ENCODE measurements at regions not wholly inside any gene's neighbourhood (a gene's known extent, or its start where the extent isn't known, plus 50 kb on each side); places are given as distances from the start of the nearest gene placed in this dataset.
"Not testable (repeated sequence)": the region's sequence is repeated elsewhere in the genome, so short reads cannot be mapped to it uniquely, and the experiment has no call there.

DNA sequence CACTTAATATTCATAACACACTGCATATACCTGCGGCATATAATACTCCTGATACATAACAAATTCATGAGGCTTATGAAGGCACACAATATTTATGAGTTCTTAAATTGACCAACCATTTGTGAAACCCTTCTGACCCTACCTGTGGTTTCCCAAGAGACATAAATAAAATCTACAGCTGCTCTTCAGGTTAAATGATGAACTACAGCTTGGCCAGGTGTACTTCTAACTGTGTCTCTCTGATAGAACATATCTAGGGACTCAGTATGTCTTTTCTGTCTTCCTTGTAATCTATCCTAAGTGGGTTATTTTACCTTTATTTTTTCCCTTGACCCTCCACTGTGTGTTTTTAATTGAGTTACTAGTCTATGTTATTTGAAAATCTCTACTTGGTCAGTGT is 189.9 kb upstream of the UFM1 start:
- DNase-seq (ENCODE audit: low spot score) = no peak

DNA sequence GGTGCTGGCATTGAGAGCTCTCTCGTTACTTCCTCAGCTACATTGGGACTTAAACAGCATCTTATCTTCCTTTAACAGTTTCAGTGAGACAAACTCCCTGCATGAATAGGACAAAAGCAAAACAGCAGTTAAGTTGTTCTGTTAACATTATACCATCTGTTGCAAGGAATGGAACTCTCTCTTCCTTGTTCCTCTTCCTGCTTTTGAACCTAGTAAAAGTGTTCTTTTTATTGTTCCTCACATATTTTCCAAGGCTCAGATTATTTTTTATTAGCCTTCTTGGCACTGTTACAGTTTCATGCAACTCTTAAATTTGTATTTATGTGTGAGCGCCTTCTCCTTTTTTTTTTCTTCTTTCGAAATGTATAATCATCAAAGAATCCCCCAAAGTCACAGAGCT is 202.6 kb upstream of the UFM1 start:
- no peak for DNase-seq (ENCODE audit: low spot score)

DNA sequence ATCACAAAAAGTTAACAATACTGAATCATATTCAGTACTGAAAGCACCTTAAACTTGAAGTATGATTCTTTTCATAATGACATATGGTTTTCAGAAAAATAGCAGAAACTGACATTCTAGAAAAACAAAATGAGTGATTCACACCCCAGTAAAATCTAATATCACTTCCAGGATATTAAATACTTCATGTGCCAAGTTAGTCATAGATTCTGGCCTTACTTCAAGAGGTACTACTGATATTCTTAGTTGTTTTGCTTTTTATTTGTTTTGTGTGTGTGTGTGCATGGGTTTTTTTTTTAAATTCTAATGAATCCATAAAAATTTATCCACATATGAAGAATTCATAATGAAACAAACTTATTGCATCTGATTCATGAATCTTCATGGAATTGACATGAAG is 207.9 kb upstream of the UFM1 start:
- DNase-seq (ENCODE audit: low spot score) = no peak

DNA sequence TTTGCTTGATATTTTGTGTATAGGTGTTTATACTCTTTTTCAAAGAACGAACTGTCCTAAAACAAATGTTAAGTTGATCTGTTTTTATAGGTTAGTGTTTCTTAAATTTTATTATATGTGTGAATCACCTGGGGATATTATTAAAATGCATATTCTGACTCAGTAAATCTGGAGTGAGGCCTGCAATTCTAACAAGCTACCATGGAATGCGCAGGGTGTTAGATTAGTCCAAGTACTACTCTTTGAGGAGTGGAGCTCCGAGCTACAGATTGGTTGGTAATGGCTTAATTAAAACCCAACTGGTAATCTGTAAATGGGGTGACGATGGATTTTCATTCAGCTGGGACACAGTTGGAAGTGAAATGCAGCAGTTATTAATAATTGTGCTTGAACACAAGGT is 214.1 kb upstream of the UFM1 start:
- DNase-seq (ENCODE audit: low spot score) = no peak

DNA sequence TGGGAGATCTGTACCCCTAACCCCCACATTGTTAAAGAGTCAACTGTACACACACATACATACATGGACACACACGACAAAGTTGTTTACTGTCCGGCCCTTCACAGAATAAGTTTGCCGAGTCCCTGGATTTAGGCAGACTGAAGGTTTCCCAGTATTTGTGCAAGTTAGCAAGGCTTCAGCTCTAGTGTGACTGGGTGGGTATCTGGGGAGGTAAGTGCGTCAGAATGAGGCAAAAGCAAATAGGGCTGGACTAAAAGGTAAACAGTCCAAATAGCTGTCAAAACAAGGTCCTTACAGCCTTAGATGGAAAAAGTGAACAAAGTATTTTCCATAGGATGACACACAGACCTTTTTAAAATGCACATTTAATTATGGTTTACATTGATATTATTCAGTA is 228.4 kb upstream of the UFM1 start:
- no peak for DNase-seq (ENCODE audit: low spot score)

DNA sequence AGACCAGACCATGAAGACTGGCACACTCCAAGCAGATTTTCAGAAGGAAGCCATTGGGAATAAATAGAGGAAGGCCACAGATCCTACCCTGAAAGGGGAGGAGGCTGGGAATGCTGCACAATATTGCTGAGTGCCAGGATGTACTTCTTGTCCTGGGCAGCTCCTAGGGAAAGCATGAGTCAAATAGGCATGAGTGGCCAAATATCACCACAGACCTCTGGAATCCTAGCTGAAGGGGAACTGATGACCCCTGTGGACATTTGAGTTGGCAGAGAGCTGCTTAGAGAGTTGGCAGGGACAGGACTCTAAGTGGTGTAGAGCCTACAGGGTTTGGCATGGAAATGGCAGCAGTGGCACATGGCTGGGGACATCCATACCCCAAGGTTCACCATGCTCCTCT is 234.3 kb upstream of the TRPC4 start:
- DNase-seq (ENCODE audit: low spot score) = no peak

DNA sequence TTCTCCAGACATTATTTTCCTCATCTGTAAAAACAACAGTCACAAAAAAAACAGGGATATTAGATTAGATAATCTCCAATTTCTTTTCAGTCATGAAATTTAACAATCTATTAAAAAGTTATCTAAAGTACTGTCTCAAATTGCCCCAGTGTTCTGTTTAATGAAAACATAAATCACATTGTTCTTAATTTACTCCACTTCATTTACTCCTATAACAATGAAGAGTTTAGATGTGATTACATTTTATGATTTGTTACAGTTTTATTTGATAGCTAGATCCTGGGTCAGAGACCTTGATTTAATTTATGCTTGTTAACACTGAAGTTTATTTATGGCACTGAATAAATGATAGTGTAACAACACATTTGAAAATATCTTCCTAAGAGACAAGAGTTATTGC is 230.2 kb upstream of the TRPC4 start:
- DNase-seq (ENCODE audit: low spot score) = no peak

DNA sequence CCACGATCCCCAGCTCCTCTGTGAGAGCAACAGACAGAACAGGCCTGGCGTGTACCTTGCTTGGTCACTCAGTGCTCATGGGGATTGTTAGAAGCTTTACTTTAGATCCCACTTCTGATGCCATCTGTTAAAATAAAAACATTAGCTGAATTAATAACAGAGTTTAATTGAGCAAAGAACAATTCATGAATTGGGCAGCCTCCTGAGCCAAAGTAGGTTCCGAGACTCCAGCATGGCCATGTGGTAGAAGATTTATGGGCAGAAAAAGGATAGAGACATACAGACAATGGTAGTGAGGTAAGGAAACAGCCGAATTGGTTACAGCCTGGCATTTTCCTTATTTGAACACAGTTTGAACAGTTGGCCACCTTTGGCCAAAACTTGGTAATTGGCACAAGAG is 223.9 kb upstream of the TRPC4 start:
- DNase-seq (ENCODE audit: low spot score) = no peak

DNA sequence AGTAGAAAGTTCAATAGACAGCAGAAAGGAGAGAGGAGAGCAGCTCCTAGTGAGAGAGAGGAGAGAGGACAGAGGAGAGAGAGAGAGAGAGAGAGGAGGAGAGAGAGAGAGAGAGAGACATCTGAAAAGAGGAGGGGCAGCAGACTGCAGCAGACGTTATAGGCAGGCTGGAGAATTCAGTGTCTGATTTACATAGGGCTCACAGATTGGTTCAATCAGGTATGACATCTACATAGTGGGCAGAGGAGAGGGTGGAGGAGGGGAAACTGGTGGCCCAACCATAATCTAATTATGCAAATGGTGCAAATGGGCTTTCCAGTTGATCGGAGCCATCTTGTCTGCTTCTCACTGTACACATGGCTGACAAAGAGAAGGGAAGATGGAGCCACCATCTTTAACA is 221.3 kb upstream of the TRPC4 start:
- DNase-seq (ENCODE audit: low spot score) = no peak

DNA sequence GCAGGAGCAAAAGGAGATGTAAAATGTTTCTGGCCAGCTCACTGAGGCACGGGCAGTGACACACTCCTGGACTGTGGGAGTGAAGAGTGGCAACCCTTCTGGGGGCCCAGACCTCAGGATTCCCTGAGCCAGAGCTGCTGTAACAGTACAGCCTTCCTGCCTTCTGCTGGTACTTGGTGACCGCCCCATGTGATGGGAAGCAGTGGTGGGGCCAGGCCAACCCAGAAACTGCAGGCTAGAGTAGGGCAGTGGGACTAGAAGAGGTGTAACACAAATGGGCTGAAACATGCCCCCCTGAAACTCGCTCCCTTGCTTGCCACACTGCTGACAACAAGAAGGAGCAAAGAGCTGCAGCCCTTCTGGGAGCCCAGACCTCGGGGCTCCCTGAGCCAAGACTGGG is 217.1 kb upstream of the TRPC4 start:
- no peak for DNase-seq (ENCODE audit: low spot score)

DNA sequence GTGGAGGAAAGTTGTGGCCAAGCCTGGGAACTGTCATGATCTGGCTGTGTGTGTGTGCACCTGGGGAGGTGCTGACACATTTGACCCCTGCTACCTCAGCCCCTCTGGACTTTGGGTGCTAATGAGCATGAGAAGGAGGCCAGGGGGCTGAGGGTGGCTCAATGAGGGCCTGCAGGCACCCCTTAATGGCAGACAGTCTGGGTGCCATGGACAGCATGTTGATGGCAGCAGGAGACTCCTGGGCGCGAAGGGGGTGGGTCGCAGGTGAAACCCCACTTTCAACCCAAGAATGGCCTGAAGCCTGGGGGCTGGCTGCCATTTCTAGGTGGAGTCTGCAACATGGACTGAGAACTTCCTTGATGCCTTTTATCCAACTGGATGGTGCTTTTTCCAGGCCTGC is 216.4 kb upstream of the TRPC4 start:
- no peak for DNase-seq (ENCODE audit: low spot score)

DNA sequence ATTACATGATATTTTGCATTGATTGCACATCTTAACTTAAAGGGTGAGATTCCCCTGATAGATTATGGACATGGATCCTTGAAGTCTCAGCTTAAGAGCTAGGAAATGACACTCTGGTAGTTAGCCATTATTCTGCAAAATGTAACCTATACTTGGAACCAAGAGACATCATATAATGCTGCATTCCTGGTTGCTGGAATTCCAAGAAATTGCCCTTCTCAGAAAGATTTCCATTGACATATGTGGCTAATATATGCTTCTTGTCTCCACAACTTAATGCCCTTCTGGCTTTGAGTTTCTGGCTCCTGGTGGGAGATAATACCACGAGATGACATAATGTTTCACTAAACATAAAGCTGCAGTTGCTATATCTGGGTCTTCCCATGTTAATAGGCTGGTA is 204.4 kb upstream of the TRPC4 start:
- DNase-seq (ENCODE audit: low spot score) = no peak

DNA sequence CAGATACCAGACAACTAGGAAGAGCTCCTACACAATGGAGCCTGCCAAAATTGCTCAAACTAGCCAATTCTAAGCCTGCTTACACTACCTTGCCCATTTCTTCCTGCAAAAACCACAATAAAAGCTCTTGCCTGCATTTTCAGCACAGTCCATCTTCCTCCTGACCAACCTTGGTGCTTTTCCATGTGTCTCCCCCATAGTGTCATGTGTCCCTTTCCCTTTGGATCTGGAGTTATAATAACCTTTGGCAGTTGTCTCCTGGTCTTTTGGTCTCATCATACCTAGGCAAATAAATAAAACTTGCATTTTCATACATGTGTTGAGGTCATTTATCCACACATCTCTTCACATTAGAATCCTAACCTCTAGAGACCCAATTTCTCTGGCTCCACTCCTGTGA is 203.1 kb upstream of the TRPC4 start:
- DNase-seq (ENCODE audit: low spot score) = no peak

DNA sequence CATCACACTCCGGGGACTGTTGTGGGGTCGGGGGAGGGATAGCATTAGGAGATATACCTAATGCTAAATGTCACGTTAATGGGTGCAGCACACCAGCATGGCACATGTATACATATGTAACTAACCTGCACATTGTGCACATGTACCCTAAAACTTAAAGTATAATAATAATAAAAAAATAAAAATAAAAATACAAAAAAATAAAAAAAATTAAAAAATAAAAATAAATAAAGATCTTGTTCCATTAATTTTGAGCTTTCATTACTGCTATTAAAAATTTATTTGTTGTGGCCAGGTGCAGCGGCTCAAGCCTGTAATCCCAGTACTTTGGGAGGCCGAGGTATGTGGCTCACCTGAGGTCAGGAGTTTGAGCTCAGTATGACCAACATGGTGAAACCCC is 201.8 kb upstream of the TRPC4 start:
- DNase-seq (ENCODE audit: low spot score) = not testable (repeated sequence)

DNA sequence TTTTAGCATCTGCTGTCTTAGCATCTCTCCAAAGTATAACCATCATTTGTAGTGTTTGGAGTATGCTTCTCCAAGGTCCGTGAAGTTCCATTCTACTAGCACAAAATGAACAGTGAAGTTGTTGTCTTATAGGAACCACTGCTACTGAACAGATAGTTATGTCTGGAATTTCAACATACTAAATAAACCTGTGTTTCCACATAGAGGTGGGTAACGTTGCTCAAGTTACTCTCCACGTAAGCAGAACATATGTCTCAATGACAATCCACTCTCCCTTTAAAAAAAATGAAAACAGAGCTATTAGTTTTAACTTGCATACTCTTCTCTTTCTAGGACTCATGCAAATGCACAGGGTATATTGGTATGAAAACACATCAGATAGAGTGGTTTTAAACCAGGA is 184.3 kb upstream of the TRPC4 start:
- no peak for DNase-seq (ENCODE audit: low spot score)

DNA sequence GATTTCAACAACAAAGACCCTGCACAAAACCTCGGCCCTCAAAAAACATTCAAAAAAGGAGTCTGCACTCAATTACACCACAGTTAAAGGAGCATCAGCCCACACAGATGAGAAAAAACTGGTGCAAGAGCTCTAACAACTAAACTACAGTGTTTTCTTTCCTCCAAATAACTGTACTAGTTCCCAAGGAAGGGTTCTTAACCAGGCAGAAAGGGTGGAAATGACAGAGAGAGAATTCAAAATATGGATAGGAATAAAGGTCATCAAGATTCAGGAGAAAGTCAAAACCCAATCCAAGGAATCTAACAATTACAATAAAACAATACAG is 176.4 kb upstream of the TRPC4 start:
- DNase-seq (ENCODE audit: low spot score) = no peak

DNA sequence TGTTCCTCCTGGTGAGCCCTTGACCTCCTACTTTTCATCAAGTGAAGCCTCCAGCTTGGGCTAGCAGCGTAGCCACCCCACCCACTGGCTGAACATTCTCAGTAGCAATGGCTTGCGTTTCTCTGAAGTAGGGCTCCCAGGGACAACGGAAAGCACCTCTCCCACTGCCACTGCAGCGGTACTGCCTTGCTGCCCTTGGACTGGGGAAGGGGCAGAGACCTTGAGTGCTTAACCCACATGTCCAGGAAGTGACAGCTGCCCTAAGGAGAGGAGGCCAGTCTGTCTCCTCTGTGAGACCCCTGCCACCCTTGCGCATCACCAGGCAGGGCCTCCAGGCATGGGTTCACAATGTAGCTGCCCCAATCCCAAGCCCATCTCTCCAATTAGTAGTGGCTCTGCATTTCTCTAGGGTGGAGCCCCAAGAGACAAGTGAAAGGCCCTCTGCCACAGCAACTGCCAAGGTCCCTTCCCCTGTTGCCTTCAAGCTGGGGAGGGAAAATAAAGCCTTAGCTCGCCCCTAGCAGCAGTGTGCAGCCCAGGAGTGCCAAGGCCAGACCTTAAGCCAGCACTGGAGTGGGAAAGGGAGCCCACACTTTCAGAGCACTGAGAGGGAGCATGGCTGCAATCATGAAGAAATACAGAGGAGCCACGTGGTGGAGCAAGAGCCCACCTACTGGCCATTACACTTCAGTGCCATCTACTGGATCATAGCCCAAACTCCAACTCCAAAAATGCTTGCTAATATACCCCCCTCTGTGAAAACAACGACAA is 175.9 kb upstream of the TRPC4 start:
- peak; percentile 39 for DNase-seq (ENCODE audit: low spot score)

DNA sequence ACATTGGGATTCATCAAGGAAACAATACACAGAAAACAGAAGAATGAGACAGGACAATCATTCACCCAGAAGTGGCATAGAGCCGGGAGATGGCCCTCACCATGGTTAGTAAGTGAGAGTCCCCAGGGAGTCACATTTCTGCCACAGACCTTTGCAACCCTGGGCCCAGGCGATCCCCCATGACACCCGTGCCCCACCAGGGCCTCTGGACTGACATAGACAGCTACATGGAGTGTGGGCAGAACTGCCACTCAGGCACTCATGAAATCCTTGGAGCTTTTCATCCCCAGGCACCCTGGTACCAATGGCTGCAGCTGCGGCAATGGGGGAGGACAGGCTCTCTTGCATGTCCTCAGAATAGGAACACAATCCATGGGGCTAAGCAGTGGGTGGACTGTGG is 174.5 kb upstream of the TRPC4 start:
- DNase-seq (ENCODE audit: low spot score) = no peak

DNA sequence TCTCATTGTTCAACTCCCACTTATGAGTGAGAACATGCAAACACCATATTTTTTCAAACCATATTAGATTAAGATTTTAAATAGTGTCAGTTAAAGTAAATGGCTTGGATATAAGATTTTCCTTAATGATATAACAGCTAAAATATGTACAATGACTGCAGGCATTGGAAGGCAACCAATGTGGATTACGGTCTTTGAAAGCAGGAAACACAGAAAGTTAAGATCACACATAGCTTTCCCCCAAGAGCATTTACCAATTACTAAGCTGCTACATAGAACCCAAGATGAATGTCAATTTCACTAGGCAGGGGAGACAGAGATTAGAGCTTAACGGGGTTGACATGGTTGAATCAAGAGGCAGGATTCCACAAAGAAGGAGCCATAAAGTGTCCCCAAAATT is 173.2 kb upstream of the TRPC4 start:
- no peak for DNase-seq (ENCODE audit: low spot score)

DNA sequence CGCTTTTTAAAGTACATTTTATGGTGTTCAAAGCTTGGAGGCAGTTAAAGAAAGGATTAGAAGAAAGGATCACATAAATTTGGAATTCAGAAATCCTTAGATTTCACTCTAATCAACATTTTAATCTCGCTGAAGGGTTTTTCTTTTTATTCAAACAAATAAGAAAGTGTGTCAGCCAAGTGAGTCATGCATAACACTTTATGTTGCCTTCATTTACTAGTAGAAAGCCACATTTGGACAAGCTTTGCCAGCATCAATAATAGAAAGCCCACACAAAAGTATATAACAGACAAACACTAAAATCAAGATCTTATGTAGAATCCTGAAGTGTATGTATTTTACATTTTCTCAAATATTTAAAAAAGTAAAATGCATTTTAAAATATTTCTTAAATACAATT is 154.9 kb upstream of the TRPC4 start:
- DNase-seq (ENCODE audit: low spot score) = peak; percentile 15

DNA sequence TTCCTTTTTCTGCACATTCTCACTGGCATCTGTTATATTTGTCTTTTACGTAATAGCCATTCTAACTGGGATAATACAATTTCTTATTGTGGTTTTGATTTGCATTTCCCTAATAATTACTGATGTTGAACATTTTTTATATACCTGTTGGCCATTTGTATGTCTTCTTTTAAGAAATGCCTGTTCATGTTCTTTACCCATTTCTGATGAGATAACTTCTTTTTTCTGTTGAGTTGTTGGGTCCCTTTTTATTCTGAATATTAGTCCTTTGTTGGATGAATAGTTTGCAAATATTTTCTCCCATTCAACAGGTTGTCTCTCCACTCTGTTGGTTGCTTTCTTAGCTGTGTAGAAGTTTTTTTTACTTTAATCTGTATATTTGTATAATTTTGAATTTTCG is 147.7 kb upstream of the TRPC4 start:
- no peak for DNase-seq (ENCODE audit: low spot score)

DNA sequence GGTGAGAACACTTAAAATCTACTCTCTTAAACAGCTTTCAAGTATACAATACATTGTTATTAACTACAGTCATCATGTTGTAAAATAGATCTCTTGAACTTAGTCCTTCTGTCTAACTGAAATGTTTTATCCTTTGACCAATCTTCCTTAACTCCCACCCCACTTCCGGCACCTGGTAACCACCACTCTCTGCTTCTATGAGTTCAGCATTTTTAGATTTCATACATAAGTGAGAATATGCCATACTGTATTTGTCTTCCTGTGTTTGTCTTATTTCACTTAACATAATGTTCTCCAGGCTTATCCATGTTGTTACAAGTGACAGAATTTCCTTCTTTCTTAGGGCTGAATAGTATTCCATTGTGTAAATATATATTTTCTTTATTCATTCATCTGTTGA is 144.1 kb upstream of the TRPC4 start:
- no peak for DNase-seq (ENCODE audit: low spot score)

DNA sequence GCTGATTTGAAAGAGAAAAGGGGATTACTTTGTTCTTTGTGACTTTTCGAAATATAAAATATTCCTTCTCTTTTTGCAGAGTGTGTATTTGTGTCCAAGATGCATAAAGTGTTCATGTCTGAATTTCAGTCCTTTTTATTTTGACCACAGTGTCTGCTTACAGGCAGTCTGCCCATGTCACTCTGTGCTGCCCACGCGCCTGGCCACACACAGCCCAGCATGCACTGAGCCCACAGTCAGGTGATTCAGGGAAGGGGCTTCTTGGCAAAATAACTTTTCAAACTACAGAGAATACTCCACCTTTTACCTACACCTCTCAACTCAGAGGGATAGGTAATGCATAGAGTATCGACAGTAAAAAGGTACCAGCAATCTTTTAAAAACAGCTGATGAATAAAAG is 142.5 kb upstream of the TRPC4 start:
- no peak for DNase-seq (ENCODE audit: low spot score)

DNA sequence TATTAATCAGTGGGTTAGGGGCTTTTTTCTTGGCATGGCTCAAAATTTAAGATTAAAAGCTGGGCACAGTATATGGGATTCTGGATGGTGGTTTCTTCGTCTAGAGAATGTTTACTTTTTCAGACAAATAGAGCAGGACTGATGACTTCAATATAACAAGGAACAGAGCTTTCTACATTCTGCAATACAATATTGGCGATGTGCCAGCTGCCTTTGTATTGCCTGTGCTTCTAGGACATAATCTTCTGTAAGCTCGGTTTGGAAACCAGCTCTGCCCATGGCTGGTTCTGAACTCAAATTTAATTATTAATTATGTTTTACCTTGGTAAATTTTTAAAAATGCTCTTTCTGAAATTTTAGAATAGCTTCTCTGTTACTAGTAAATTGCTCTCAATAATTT is 139.1 kb upstream of the TRPC4 start:
- DNase-seq (ENCODE audit: low spot score) = peak; percentile 8

DNA sequence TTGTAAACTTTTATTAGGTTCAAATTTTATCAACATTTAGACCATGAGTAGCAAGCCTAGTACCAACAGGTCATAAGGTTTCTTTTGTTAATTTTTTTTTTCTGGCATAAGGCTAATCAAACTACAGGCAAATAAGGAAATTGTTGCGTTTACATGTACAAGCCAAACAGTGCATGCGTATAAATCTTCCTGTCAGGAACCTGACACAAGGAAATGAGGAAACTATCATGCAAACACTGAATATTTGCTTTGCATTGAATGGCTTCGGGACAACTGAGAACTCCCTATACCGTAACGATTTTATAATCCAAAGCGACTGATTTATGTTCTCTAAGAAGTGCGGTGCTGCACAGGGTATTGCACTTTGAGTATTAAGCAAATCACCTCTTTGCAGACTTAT is 133.0 kb upstream of the TRPC4 start:
- DNase-seq (ENCODE audit: low spot score) = no peak
